AG08396 (cell line): ENCODE measurements at regions not wholly inside any gene's neighbourhood (a gene's known extent, or its start where the extent isn't known, plus 50 kb on each side); places are given as distances from the start of the nearest gene placed in this dataset.

ENCODE experiments used
- DNase-seq: peaks from one replicate; pipeline ENCODE4 v3.0.0; 2012; ENCODE audit warnings: low spot score, mixed read lengths

DNA sequence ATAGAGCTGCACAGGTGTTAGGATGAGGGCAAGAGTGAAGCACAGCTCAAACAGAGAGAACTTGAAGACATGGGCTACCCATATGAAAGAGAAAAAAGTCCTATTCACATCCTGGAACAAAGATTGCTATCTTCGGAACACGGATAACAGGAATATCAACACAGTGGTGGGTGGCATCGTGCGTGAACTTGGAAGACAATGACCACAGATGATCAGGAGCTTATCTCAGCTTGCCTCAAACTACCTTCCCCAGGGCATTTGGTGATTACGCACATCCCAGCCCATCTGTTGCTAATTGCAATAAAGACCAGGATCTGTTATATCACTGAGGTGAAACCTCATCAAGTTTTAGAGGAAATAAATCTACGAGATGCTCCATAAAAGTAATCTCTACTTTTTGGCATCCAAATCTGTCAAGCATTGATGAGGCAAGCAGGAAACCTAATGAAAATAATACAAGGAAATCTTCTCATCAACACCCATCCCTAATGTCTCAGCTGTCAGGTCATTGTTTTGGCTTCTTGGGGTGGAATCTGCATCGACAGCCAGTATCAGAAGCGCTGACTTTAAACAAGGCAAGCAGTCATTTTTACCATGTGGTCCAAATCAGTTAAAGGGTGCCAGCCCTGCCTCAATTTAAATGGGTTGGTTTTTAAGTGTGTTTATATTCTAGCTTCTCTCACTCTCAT, 188.2 kb downstream of the SPCS3 start:
- DNase-seq = no peak

DNA sequence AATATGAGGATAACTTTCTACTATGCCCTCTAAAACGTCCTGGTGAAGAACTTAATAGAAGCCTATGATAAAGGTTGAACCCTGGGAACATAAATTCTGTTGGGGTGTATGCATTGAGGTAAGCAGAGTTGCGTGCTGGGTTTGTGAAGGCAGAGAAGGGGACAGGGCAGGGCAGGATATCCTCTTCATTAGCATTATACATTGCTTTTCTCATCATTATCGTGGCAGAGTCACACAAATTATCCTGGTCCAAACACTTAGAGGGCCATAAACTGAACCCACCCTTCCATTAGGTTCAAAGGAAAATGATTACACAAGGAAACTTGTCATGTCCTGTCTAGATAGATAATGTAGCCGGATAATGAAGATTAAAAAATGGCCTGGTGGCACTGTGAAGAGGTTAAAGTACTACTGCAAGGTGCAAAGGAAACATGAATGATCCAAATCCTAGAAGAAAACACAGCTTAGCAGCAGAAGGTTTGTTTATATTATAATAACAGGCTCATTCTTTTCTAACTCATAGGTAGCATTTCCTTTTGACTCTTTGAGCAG, 189.1 kb downstream of the SPCS3 start:
- no peak for DNase-seq

DNA sequence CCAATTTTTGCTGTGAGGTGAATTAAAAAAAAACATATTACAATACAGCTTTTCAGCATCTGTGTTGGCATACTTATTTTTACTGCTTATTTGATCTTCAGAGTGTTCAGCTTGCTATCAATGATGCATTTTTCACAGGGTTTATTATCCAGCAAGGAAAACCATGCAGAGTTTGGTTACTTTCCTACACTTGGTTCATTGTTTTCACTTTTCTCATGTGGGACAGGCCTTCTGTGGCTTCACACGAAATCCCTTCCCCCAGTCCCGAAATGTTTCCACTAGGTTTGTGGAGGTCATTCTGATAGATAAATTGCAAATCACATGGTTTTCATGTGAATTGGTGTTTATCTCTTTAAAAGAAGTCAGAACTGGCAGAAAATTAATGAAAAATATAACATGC, 205.8 kb downstream of the SPCS3 start:
- no peak for DNase-seq

DNA sequence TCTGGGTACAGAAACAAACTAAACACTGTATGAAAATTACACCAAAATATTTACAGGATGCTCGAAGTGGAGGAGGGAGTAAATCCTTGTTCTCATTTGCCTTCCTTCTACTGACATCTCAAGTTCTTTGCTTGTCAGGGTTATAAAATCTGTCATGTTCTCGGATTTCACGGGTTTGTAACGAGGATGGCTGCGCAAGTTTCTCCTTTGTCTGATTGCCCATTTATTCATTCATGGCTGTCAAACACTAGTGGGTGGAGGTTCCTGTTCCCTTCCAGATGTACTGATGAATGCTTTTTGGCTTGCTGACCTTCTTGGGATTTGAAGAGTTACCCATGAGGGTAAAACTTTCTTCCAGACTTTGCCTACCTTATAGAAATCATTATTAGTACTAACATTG, 206.9 kb downstream of the SPCS3 start:
- DNase-seq = no peak

DNA sequence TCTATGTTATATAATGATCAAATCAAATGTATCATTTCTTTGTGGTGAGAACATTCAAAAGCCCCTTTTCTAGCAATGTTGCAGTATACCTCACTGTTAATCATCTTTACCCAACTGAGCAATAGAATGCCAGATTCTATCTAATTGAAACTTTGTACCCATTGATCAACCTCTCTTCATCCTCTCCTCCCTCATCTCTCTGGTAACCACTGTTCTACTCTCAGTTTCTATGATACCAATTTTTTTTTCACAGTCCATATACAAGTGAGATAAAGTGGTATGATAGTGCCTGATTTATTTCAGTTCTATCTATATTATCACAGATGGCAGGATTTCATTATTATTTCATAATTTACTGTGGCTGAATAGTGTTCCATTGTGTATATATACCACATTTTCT, 209.8 kb downstream of the SPCS3 start:
- no peak for DNase-seq

DNA sequence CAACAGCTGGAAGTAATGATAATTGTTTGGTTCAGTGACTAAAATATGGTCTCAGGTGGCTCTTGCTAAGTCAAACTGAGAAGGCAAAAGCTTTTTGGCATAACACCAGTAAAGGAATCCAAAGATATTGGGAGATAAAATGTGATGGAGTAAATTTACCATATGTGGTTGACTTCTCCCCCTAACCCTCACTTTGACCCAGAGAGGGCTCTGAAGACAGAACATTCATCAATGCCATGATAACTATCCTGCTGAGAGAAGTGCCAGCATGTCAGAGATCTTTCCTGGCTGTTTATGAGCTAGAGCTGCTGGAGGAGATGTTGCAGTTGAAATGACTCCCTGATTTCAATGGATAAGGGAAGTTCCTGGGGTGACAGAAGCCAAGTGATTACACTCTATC, 213.4 kb downstream of the SPCS3 start:
- DNase-seq = no peak

DNA sequence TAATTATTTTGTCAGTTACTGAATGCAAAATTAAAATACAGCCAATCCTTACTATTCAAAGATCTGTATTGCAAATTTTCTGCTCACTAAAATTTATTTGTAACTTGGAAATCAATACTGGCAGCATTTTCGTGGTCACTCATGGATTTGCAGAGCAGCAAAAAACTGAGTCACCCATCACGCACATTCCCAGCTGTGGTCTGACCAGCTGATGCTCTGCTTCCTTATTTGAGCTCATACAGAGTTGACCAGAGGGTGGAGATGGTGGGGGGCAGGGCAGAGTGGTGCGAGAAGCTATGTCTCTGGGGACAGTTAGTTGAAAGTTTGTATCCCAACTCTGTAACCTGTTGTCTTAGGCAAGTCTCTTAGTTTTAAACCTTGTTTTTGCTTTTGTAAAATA, 214.8 kb downstream of the SPCS3 start:
- peak; percentile 46 for DNase-seq

DNA sequence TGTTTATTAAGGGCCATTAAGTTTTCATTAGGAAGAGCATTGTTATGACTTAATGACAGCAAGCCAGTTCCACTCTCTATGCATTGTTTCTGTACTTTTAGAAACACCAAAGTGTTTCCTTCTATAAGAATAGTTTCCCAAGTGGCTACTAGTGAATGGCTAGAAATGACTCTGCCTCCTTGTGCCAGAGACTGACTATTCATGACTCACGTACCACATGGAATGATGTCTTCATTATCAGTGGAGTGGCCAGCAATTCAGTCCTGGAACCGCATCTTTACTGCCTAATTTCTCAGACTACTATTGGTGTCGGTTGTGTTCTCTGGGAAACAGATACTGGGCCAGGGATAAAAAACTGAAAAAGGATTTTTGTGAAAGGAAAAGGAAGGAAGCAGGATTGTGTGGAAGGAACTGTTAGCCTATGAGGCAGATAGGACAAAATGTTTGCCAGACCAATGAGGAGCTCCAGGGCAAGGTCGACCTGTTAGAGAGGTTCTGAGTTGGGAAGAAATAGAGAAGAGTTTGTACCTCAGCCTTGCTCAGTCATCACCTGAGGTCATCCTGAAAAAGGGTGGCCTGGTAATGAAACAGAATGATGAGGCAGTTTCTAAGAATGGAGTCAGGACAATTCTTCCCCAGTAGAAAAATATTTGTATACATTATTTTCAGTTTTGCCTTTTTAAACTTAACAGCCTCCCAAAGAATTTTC, 218.6 kb downstream of the SPCS3 start:
- DNase-seq = peak; percentile 57

DNA sequence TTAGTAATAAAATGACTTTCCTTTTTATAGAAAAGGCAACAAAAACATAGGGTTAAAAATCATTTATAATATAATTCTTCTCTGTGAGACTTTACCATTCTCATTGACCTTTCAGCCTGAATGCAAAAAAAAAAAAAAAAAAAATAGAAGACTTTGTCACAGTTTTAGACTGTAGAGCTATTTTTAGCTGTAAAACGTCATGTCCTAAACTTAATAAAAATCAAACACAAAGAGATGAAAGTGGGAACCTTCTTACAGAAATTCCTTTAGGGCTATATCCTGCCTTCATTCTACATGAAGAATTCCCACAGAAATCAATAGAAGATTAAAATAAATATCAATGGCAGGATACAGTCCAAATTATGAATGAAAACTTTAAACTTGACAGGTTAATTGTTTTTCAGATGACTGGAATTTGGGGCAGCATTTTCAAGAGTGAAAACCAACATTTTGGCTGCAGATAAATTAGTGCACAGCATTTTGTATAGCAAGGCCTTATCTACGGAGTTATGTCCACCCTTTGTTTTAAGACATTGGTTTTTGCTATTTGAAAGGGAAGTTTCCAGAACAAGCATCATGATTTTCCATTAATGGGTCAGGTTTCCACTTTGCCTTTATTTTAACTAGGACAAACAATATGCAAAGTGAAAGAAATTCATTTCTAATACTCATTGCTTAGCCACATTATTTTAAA, 219.5 kb downstream of the SPCS3 start:
- DNase-seq = no peak

DNA sequence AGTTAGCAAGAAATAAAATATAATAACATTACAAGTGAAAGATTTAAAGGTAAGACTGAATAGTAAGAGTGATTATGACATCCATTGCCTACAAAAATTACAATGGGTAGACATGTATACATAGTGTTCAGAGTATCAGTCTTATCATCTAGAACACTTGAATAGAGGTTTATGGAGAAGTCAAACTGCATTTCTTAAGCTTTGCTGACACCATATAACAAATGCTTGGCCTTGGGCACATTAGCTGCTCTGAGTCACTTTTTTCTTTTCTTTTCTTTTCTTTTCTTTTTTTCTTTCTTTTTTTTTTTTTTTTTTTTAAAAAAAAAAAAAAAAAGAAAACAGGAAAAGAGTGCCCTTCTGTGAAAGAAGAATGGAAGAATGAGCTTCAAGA, 220.0 kb downstream of the SPCS3 start:
- no peak for DNase-seq

DNA sequence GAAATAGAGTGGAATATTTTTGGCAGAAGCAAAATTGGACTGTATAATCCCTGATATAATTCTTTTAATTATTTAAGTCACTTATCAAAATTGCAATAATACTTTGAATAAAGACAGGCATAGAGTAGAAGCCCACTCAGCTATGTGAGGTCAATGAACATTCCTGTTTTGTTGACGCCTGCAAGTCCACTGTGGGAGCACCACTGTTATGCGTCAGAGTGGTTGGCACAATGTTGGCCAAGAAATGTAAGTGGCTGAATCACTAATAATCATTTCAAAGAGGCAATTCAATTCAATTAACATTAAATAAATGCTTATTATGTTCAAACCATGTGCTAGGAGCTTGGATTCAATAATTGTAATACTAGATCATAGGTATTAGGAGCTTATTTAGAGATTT, 221.0 kb downstream of the SPCS3 start:
- DNase-seq = no peak

DNA sequence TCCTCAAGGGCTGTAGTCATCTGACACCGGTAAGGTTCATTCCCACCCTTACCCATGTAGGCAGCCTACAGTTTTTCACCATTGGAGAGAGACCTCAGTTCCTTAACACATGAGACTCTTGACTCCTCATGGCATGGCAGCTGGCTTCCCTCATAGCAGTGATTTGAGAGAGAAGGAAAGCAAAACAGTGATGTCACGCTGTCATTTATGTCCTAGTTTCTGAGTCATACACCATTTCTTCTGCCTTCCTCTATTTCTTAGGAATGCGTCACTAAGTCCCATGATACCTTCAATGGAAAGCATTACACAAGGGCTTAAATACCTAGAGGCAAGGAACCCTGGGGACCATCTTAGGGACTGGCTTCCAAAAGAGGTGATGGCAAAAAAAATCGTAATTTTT, 226.1 kb downstream of the SPCS3 start:
- DNase-seq = no peak

DNA sequence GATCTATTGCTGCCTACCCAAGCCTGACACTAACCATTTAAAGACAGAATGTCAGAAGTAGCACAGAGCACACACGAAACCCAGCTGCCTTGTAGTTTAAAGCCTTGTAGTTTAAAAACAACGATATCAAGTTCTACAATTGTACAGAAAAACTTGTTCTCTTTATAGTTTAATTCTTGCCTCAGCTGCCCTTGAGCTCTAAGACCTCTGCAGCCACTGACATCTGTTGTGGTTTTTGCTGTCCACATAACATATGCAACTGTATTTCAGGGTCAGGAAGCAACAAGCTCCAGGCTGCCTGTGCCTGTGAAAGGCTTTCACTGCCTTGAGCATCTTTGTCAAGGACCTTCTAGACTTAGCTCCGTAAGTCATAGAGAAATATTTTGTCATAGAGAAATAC, 227.2 kb downstream of the SPCS3 start:
- DNase-seq = peak; percentile 43

DNA sequence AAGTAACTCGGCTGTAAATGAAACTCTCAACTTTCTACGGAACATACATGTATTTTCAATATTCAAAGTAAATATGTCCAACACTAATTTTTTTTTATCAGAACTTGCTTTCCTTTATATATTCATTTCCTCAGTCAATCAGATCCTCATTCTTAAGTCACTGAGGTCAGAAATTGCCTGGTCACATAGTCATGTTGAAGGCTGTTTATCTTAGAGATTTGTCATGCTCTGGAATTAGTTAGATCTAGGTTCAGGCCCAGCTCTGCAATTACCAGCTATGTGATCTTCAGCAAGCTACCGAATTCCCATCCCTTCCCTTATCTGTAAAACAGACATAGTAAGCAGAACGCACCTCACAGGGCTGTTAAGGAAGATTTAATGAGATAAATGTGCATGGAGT, 228.8 kb downstream of the SPCS3 start:
- peak; percentile 51 for DNase-seq

DNA sequence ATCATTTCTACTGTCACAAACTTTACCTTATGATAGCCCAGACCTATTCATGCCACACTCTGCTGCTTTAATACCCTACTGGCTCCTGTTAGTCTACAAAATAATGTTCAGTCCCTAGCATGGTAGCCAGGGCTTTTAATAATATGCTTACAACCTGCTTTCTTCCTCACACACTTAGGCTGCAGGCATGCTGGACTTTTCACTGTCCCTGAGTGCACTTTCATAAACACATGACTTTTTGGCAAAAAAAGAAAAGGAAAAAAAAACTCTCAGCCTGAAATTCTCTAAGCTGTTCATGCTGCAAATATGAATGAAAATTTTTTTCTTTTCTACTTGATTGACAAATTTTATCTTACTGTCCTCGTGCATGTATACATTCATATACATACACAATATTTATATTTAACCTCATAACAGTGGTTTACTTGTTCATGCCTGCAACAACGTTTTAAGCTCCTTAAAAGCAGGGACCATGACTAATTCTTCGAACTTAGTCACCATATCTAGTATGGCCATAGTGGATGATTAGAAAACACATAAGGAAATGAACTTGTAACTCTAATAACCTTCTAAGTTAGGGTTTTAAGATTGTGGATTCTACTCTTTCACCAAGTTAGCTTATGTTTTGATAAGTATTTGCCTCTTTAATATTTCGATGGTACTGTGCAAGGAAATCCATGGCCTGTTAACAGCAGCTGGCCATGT, 229.5 kb downstream of the SPCS3 start:
- DNase-seq = peak; percentile 13

DNA sequence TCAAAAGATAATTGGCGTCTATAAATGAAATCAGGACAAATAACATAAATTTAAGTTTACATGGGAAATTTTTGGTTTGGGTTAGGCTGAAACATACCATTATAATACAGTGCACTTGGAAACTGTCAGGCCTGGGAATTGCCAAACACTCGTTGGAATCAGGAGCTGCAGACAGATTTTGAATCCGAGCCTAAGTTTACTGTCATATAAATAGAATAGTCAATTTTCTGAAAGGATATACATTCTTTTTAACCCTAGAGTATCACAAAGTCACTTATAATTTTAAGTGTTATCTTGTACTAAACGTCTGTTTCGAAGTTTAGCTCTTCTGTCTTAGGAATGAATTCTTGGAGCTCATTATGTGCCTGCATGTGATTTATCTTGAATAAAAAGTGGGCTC, 234.1 kb downstream of the VEGFC start:
- no peak for DNase-seq

DNA sequence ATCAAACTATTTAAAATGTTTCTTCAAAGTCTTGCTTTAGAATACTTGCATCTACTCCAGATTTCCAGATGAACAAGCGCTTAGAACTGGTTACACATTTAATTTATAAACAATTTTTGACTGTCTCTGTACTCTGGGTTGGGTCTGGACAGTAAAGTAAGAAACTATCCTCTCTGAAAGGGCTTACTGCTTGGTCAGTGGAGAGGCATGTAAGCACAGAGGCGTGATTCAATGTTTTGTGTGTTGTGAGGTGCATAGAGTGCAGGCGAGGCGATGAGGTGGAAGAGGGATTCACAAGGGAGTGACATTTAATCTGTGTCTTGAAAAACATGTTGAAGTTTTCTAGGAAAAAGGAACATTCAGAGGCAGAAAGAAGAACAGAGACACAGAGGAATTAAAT, 231.4 kb downstream of the VEGFC start:
- DNase-seq = no peak

DNA sequence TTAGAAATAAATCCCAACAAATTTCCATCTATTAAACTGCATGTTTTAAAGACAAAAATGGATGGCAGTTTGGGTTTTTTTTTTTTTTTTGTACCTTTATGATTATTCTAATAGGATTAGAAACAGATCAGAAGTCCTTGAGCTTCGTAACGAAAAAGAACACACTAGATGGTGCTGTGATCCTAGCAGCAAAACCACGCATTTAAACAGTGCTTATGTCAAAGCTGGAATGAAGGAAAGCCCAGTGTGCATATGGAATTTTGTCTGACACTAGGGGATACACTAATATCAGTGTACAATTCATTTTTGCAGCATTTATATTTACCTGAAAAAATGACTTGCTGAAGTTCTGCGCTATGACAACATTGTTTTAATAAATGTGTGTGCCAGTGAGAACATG, 229.1 kb downstream of the VEGFC start:
- no peak for DNase-seq

DNA sequence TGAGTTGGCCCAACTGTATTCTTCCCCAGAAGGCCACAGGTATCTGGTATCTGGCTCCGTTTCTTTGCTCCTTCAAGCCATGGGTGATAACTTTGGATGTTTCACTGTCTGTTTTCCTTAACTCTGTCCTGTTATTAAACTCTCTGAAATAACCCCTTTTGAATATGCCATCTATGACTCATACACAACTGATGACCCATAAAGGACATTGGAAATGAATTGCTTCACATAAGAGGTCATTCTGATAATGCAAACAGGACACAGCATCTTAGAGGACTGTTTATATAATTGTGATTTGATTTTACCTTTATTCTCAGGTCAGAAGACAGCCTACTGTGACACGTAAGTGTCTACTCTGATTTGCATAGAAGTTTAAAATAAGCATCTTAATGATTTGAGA, 227.7 kb downstream of the VEGFC start:
- no peak for DNase-seq

DNA sequence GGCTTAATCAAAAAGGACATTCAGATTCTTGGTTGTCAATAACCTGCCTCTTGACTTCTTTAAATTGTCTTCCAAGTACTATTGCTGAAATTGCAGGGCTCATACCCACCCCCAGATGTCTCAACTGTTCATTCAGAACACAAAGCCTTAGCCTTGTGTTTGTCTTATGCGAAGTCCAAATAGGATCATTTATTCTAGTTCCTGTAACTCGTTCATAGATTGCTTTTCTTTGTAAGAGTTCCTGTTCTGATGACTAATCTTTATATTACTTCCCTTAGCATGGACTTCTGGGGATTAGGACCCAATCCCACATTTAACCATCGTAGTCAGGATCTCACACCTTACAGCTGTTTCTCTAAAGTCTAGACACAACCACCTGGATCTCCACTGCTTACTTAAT, 226.0 kb downstream of the VEGFC start:
- DNase-seq = no peak

DNA sequence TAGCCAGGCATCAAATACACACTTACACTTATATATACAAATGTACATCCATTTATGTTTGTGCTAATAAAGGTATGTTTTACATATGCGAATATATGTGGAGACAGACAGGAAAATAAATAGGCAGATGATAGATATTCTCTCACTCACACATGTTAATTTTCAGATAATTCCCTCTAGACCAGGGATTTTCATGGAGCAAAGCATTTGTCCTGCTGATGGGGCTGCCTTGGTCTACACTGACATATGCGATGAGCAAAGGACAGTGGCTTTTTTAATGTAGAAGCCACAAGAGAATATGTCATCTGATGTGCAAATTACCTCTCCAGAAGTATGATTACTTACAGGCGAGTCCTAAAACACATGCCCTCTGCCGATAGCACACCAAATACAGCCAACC, 224.5 kb downstream of the VEGFC start:
- no peak for DNase-seq

DNA sequence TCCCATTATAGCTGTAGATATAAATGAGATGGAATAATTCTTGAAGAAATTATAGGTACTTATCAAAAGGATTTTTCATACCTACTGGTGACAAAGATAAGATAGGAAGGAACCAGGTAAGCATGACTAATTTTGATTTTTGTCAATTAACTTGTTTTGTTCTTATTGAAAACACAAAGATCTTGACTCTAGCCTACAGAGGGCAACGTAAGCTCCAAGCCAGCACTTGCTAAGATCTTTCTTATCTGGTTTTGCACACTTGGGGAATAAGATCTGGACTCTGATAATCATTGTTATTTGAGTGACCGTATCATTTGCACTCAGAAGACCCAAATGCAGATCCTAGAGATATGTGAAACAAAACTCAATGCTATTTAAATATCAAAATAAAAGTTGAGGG, 223.4 kb downstream of the VEGFC start:
- DNase-seq = no peak

DNA sequence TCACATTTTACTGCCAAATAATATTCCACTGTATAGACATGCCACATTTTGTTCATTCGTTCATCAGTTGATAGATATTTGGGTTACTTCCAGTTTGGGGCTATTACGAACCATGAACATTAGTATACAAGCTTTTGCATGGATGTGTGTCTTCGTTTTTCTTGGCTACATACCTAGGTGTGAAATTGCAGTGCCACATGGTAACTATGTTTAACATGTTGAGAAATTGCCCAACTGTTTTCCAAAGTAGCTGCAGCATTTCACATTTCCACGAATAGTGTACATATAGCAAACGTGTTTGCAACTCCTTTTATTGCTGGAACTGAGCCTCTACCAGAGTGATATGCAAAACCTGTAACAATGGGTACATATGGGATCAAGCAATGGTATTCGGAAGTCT, 221.5 kb downstream of the VEGFC start:
- no peak for DNase-seq
